ENCODE measurements at regions not wholly inside any gene's neighbourhood (a gene's known extent, or its start where the extent isn't known, plus 50 kb on each side); places are given as distances from the start of the nearest gene placed in this dataset.

GRCh38 chr1:218200979-218201378 lies 84.1 kb upstream of the RRP15 start:
- Mint-ChIP-seq H3K9me3 (no peaks in the 10 kb centered on the region), H3K4me3 (no peak overlapping the region), H3K4me1 (peaks cover 2% of the 10 kb centered on the region), H3K27ac (no peak overlapping the region), H3K27me3 (ENCODE audit: low read depth) (peaks cover 88% of the 10 kb centered on the region), H3K36me3 (no peaks in the 10 kb centered on the region)
- no peak for DNase-seq (ENCODE audit: low spot score in 2 of 2, unreplicated experiment in 2 of 2)
- TF ChIP-seq, protein P1, sequence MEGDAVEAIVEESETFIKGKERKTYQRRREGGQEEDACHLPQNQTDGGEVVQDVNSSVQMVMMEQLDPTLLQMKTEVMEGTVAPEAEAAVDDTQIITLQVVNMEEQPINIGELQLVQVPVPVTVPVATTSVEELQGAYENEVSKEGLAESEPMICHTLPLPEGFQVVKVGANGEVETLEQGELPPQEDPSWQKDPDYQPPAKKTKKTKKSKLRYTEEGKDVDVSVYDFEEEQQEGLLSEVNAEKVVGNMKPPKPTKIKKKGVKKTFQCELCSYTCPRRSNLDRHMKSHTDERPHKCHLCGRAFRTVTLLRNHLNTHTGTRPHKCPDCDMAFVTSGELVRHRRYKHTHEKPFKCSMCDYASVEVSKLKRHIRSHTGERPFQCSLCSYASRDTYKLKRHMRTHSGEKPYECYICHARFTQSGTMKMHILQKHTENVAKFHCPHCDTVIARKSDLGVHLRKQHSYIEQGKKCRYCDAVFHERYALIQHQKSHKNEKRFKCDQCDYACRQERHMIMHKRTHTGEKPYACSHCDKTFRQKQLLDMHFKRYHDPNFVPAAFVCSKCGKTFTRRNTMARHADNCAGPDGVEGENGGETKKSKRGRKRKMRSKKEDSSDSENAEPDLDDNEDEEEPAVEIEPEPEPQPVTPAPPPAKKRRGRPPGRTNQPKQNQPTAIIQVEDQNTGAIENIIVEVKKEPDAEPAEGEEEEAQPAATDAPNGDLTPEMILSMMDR (IDR thresholded peaks at IDR 0.05; ENCODE audit: unreplicated experiment): no peak

- Mint-ChIP-seq H3K27ac (no peak overlapping the region), H3K9me3 (no peaks in the 10 kb centered on the region), H3K27me3 (ENCODE audit: low read depth) (peaks cover 85% of the 10 kb centered on the region), H3K36me3 (no peaks in the 10 kb centered on the region), H3K4me3 (no peak overlapping the region), H3K4me1 (peaks cover 2% of the 10 kb centered on the region)
- no peak for DNase-seq (ENCODE audit: low spot score in 2 of 2, unreplicated experiment in 2 of 2)
- TF ChIP-seq, protein P1 (IDR thresholded peaks at IDR 0.05; ENCODE audit: unreplicated experiment): no peak
Observed at GRCh38 chr1:218201601-218202000, 83.5 kb upstream of the RRP15 start.

- H3K27me3 Mint-ChIP-seq (ENCODE audit: low read depth): peaks cover 64% of the 10 kb centered on the region
- peaks cover 3% of the 10 kb centered on the region for H3K4me1 Mint-ChIP-seq
- no peak overlapping the region for H3K27ac Mint-ChIP-seq
- no peak overlapping the region for H3K4me3 Mint-ChIP-seq
- TF ChIP-seq, protein P1 (IDR thresholded peaks at IDR 0.05; ENCODE audit: unreplicated experiment): no peak
- H3K36me3 Mint-ChIP-seq: no peaks in the 10 kb centered on the region
- H3K9me3 Mint-ChIP-seq: no peaks in the 10 kb centered on the region
- no peak for DNase-seq (ENCODE audit: low spot score in 2 of 2, unreplicated experiment in 2 of 2)
Observed at GRCh38 chr1:218205721-218206120, 79.4 kb upstream of the RRP15 start.

GRCh38 chr1:218207194-218207593 lies 77.9 kb upstream of the RRP15 start:
- Mint-ChIP-seq H3K36me3 (no peaks in the 10 kb centered on the region), H3K9me3 (no peaks in the 10 kb centered on the region), H3K4me1 (peaks cover 1% of the 10 kb centered on the region), H3K27me3 (ENCODE audit: low read depth) (peaks cover 53% of the 10 kb centered on the region), H3K4me3 (no peak overlapping the region), H3K27ac (no peak overlapping the region)
- TF ChIP-seq, protein P1 (IDR thresholded peaks at IDR 0.05; ENCODE audit: unreplicated experiment): no peak
- DNase-seq (ENCODE audit: low spot score in 2 of 2, unreplicated experiment in 2 of 2): no peak

- no peaks in the 10 kb centered on the region for H3K36me3 Mint-ChIP-seq
- no peaks in the 10 kb centered on the region for H3K9me3 Mint-ChIP-seq
- no peak overlapping the region for H3K27ac Mint-ChIP-seq
- peaks cover 47% of the 10 kb centered on the region for H3K27me3 Mint-ChIP-seq (ENCODE audit: low read depth)
- H3K4me1 Mint-ChIP-seq: peaks cover 1% of the 10 kb centered on the region
- TF ChIP-seq, protein P1 (IDR thresholded peaks at IDR 0.05; ENCODE audit: unreplicated experiment): no peak
- DNase-seq (ENCODE audit: low spot score in 2 of 2, unreplicated experiment in 2 of 2): no peak
- no peak overlapping the region for H3K4me3 Mint-ChIP-seq
Observed at GRCh38 chr1:218209351-218209861, 75.7 kb upstream of the RRP15 start.

DNA sequence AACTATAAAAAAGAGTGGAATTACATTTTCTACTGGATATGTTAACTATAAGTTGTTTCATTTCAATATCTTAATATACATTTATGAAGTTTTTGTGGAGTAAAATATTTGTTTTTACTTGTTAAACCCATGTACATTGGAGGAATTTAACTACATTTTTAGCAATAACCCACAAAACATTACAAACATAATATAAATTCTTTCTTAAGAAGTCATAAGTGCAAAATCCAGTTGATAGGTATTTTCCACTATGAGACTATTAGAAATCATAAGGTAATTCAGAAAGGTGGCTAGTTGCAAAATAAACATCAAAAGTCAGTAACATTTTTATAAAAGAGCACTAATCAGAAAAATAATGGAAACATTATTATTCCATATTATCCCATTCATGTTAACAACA lies 73.9 kb upstream of the RRP15 start:
- Mint-ChIP-seq H3K4me1 (peaks cover 1% of the 10 kb centered on the region), H3K27ac (no peak overlapping the region)
- TF ChIP-seq, protein P1 (IDR thresholded peaks at IDR 0.05; ENCODE audit: unreplicated experiment): no peak

More for the DNA sequence above, 73.9 kb upstream of the RRP15 start:
- peaks cover 53% of the 10 kb centered on the region for H3K27me3 Mint-ChIP-seq (ENCODE audit: low read depth)
- DNase-seq (ENCODE audit: low spot score in 2 of 2, unreplicated experiment in 2 of 2): no peak
- no peaks in the 10 kb centered on the region for H3K9me3 Mint-ChIP-seq
- no peak overlapping the region for H3K4me3 Mint-ChIP-seq
- H3K36me3 Mint-ChIP-seq: no peaks in the 10 kb centered on the region

Measured in mesothelial cell of epicardium (in vitro differentiated cells).